ENCODE measurements at regions not wholly inside any gene's neighbourhood (a gene's known extent, or its start where the extent isn't known, plus 50 kb on each side); places are given as distances from the start of the nearest gene placed in this dataset.

- TF ChIP-seq RAD21 (conservative IDR thresholded peaks at IDR 0.05), result no peak
- TF ChIP-seq, protein P1, sequence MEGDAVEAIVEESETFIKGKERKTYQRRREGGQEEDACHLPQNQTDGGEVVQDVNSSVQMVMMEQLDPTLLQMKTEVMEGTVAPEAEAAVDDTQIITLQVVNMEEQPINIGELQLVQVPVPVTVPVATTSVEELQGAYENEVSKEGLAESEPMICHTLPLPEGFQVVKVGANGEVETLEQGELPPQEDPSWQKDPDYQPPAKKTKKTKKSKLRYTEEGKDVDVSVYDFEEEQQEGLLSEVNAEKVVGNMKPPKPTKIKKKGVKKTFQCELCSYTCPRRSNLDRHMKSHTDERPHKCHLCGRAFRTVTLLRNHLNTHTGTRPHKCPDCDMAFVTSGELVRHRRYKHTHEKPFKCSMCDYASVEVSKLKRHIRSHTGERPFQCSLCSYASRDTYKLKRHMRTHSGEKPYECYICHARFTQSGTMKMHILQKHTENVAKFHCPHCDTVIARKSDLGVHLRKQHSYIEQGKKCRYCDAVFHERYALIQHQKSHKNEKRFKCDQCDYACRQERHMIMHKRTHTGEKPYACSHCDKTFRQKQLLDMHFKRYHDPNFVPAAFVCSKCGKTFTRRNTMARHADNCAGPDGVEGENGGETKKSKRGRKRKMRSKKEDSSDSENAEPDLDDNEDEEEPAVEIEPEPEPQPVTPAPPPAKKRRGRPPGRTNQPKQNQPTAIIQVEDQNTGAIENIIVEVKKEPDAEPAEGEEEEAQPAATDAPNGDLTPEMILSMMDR (IDR thresholded peaks at IDR 0.05; ENCODE audit: poor library complexity, severe bottlenecking), result no peak
- TF ChIP-seq POLR2AphosphoS5 (IDR thresholded peaks at IDR 0.05), result no peak
- no peak for TF ChIP-seq EZH2 (IDR thresholded peaks at IDR 0.05; ENCODE audit: borderline replicate concordance, insufficient read depth, low read length, poor library complexity, severe bottlenecking)
Measured at GRCh38 chr5:56683733-56684132, 131.6 kb upstream of the MAP3K1 start.
